ENCODE measurements at regions not wholly inside any gene's neighbourhood (a gene's known extent, or its start where the extent isn't known, plus 50 kb on each side); places are given as distances from the start of the nearest gene placed in this dataset.

- Histone ChIP-seq H3K14ac (ENCODE audit: low read length) (no peak overlapping the region), H2BK120ac (ENCODE audit: low read depth, low read length) (no peak overlapping the region), H4K8ac (ENCODE audit: low read depth, low read length) (no peak overlapping the region), H2BK5ac (ENCODE audit: low read length) (no peak overlapping the region), H2AFZ (ENCODE audit: low read length) (no peak overlapping the region), H4K91ac (ENCODE audit: low read depth, low read length, poor library complexity) (no peak overlapping the region), H3K18ac (ENCODE audit: low read length) (no peak overlapping the region), H2BK15ac (ENCODE audit: low read length) (no peak overlapping the region), H3K36me3 (replicated peaks in 1 of 2; ENCODE audit: control insufficient read depth in 2 of 2, insufficient read depth in 2 of 2, low read length in 2 of 2) (no peaks in the 10 kb centered on the region), H3K4me1 (ENCODE audit: control insufficient read depth in 2 of 2, insufficient read depth in 1 of 2, low read depth in 1 of 2, low read length in 2 of 2) (no peaks in the 10 kb centered on the region), H3K4me3 (ENCODE audit: low read length in 2 of 2) (no peak overlapping the region), H3K27me3 (ENCODE audit: control insufficient read depth in 3 of 3, insufficient read depth in 3 of 3, low read depth in 1 of 3, low read length in 3 of 3) (no peaks in the 10 kb centered on the region), H3K79me1 (ENCODE audit: low read depth, low read length) (no peaks in the 10 kb centered on the region), H3K27ac (replicated peaks; ENCODE audit: low read length) (no peak overlapping the region), H2AK5ac (ENCODE audit: low read depth, low read length) (no peak overlapping the region), H2BK12ac (ENCODE audit: low read length) (no peak overlapping the region), H3K23ac (ENCODE audit: low read depth, low read length, poor library complexity) (no peak overlapping the region), H3K9me3 (replicated peaks in 1 of 2; ENCODE audit: control insufficient read depth in 2 of 2, insufficient read depth in 1 of 2, low read depth in 1 of 2, low read length in 2 of 2) (no peaks in the 10 kb centered on the region), H3K4me2 (ENCODE audit: insufficient read depth, low read length, poor library complexity, severe bottlenecking) (no peak overlapping the region), H3K4ac (ENCODE audit: low read length) (no peak overlapping the region), H3K9ac (ENCODE audit: low read depth, low read length, poor library complexity) (no peak overlapping the region)
- DNase-seq (ENCODE audit: low spot score), result no peak
- WGBS, 2 donors (ENCODE audit: extremely low coverage in 2 of 2, insufficient read length in 2 of 2, insufficient replicate concordance in 1 of 2), result no CpG with 5 or more reads among the region's 2 CpGs
Measured at GRCh38 chr9:6128030-6128429, 87.6 kb upstream of the IL33 start.

GRCh38 chr9:6126377-6126776, 89.2 kb upstream of the IL33 start:
- Histone ChIP-seq H2BK120ac (ENCODE audit: low read depth, low read length) (no peak overlapping the region), H2BK15ac (ENCODE audit: low read length) (no peak overlapping the region), H2BK12ac (ENCODE audit: low read length) (no peak overlapping the region), H4K8ac (ENCODE audit: low read depth, low read length) (no peak overlapping the region), H3K9me3 (replicated peaks in 1 of 2; ENCODE audit: control insufficient read depth in 2 of 2, insufficient read depth in 1 of 2, low read depth in 1 of 2, low read length in 2 of 2) (no peaks in the 10 kb centered on the region), H2BK5ac (ENCODE audit: low read length) (no peak overlapping the region), H3K27ac (replicated peaks; ENCODE audit: low read length) (no peak overlapping the region), H3K9ac (ENCODE audit: low read depth, low read length, poor library complexity) (no peak overlapping the region), H3K18ac (ENCODE audit: low read length) (no peak overlapping the region), H3K27me3 (ENCODE audit: control insufficient read depth in 3 of 3, insufficient read depth in 3 of 3, low read depth in 1 of 3, low read length in 3 of 3) (no peaks in the 10 kb centered on the region), H4K91ac (ENCODE audit: low read depth, low read length, poor library complexity) (no peak overlapping the region), H2AK5ac (ENCODE audit: low read depth, low read length) (no peak overlapping the region), H3K4me1 (ENCODE audit: control insufficient read depth in 2 of 2, insufficient read depth in 1 of 2, low read depth in 1 of 2, low read length in 2 of 2) (no peaks in the 10 kb centered on the region), H3K36me3 (replicated peaks in 1 of 2; ENCODE audit: control insufficient read depth in 2 of 2, insufficient read depth in 2 of 2, low read length in 2 of 2) (no peaks in the 10 kb centered on the region), H3K4ac (ENCODE audit: low read length) (no peak overlapping the region), H3K14ac (ENCODE audit: low read length) (no peak overlapping the region), H2AFZ (ENCODE audit: low read length) (no peak overlapping the region), H3K4me3 (ENCODE audit: low read length in 2 of 2) (no peak overlapping the region), H3K23ac (ENCODE audit: low read depth, low read length, poor library complexity) (no peak overlapping the region), H3K4me2 (ENCODE audit: insufficient read depth, low read length, poor library complexity, severe bottlenecking) (no peak overlapping the region), H3K79me1 (ENCODE audit: low read depth, low read length) (no peaks in the 10 kb centered on the region)
- DNase-seq (ENCODE audit: low spot score), result no peak
- no CpG with 5 or more reads among the region's 3 CpGs for WGBS, 2 donors (ENCODE audit: extremely low coverage in 2 of 2, insufficient read length in 2 of 2, insufficient replicate concordance in 1 of 2)

- DNase-seq (ENCODE audit: low spot score), result no peak
- no peak overlapping the region for H3K4ac ChIP-seq (ENCODE audit: low read length)
- WGBS, 2 donors (ENCODE audit: extremely low coverage in 2 of 2, insufficient read length in 2 of 2, insufficient replicate concordance in 1 of 2), result no CpG with 5 or more reads among the region's 3 CpGs
- no peaks in the 10 kb centered on the region for H3K4me1 ChIP-seq (ENCODE audit: control insufficient read depth in 2 of 2, insufficient read depth in 1 of 2, low read depth in 1 of 2, low read length in 2 of 2)
- H3K14ac ChIP-seq (ENCODE audit: low read length), result no peak overlapping the region
- no peaks in the 10 kb centered on the region for H3K79me1 ChIP-seq (ENCODE audit: low read depth, low read length)
- H2BK15ac ChIP-seq (ENCODE audit: low read length), result no peak overlapping the region
- no peak overlapping the region for H2BK5ac ChIP-seq (ENCODE audit: low read length)
- no peak overlapping the region for H3K4me2 ChIP-seq (ENCODE audit: insufficient read depth, low read length, poor library complexity, severe bottlenecking)
- no peak overlapping the region for H2AFZ ChIP-seq (ENCODE audit: low read length)
- no peak overlapping the region for H2BK120ac ChIP-seq (ENCODE audit: low read depth, low read length)
- no peak overlapping the region for H3K4me3 ChIP-seq (ENCODE audit: low read length in 2 of 2)
- H3K27ac ChIP-seq (replicated peaks; ENCODE audit: low read length), result no peak overlapping the region
- H3K9me3 ChIP-seq (replicated peaks in 1 of 2; ENCODE audit: control insufficient read depth in 2 of 2, insufficient read depth in 1 of 2, low read depth in 1 of 2, low read length in 2 of 2), result no peaks in the 10 kb centered on the region
- no peak overlapping the region for H4K8ac ChIP-seq (ENCODE audit: low read depth, low read length)
- no peaks in the 10 kb centered on the region for H3K27me3 ChIP-seq (ENCODE audit: control insufficient read depth in 3 of 3, insufficient read depth in 3 of 3, low read depth in 1 of 3, low read length in 3 of 3)
- no peak overlapping the region for H3K9ac ChIP-seq (ENCODE audit: low read depth, low read length, poor library complexity)
- no peak overlapping the region for H4K91ac ChIP-seq (ENCODE audit: low read depth, low read length, poor library complexity)
- H3K36me3 ChIP-seq (replicated peaks in 1 of 2; ENCODE audit: control insufficient read depth in 2 of 2, insufficient read depth in 2 of 2, low read length in 2 of 2), result no peaks in the 10 kb centered on the region
- H3K23ac ChIP-seq (ENCODE audit: low read depth, low read length, poor library complexity), result no peak overlapping the region
- H2AK5ac ChIP-seq (ENCODE audit: low read depth, low read length), result no peak overlapping the region
- no peak overlapping the region for H3K18ac ChIP-seq (ENCODE audit: low read length)
- H2BK12ac ChIP-seq (ENCODE audit: low read length), result no peak overlapping the region
Measured at GRCh38 chr9:6123416-6123815, 92.2 kb upstream of the IL33 start.

- no peak overlapping the region for H2BK12ac ChIP-seq (ENCODE audit: low read length)
- H3K23ac ChIP-seq (ENCODE audit: low read depth, low read length, poor library complexity), result no peak overlapping the region
- DNase-seq (ENCODE audit: low spot score), result no peak
- no peaks in the 10 kb centered on the region for H3K9me3 ChIP-seq (replicated peaks in 1 of 2; ENCODE audit: control insufficient read depth in 2 of 2, insufficient read depth in 1 of 2, low read depth in 1 of 2, low read length in 2 of 2)
- H3K9ac ChIP-seq (ENCODE audit: low read depth, low read length, poor library complexity), result no peak overlapping the region
- no peak overlapping the region for H2BK5ac ChIP-seq (ENCODE audit: low read length)
- H4K91ac ChIP-seq (ENCODE audit: low read depth, low read length, poor library complexity), result no peak overlapping the region
- no peak overlapping the region for H3K27ac ChIP-seq (replicated peaks; ENCODE audit: low read length)
- H3K79me1 ChIP-seq (ENCODE audit: low read depth, low read length), result no peaks in the 10 kb centered on the region
- no peak overlapping the region for H3K4me3 ChIP-seq (ENCODE audit: low read length in 2 of 2)
- no peaks in the 10 kb centered on the region for H3K27me3 ChIP-seq (ENCODE audit: control insufficient read depth in 3 of 3, insufficient read depth in 3 of 3, low read depth in 1 of 3, low read length in 3 of 3)
- H2BK15ac ChIP-seq (ENCODE audit: low read length), result no peak overlapping the region
- no CpG with 5 or more reads among the region's 1 CpG for WGBS, 2 donors (ENCODE audit: extremely low coverage in 2 of 2, insufficient read length in 2 of 2, insufficient replicate concordance in 1 of 2)
- H3K4me2 ChIP-seq (ENCODE audit: insufficient read depth, low read length, poor library complexity, severe bottlenecking), result no peak overlapping the region
- H3K4ac ChIP-seq (ENCODE audit: low read length), result no peak overlapping the region
- no peak overlapping the region for H2BK120ac ChIP-seq (ENCODE audit: low read depth, low read length)
- H4K8ac ChIP-seq (ENCODE audit: low read depth, low read length), result no peak overlapping the region
- H2AFZ ChIP-seq (ENCODE audit: low read length), result no peak overlapping the region
- H3K36me3 ChIP-seq (replicated peaks in 1 of 2; ENCODE audit: control insufficient read depth in 2 of 2, insufficient read depth in 2 of 2, low read length in 2 of 2), result no peaks in the 10 kb centered on the region
- H2AK5ac ChIP-seq (ENCODE audit: low read depth, low read length), result no peak overlapping the region
- no peaks in the 10 kb centered on the region for H3K4me1 ChIP-seq (ENCODE audit: control insufficient read depth in 2 of 2, insufficient read depth in 1 of 2, low read depth in 1 of 2, low read length in 2 of 2)
- no peak overlapping the region for H3K14ac ChIP-seq (ENCODE audit: low read length)
- H3K18ac ChIP-seq (ENCODE audit: low read length), result no peak overlapping the region
Measured at GRCh38 chr9:6121707-6122106, 93.9 kb upstream of the IL33 start.
